ENCODE measurements at regions not wholly inside any gene's neighbourhood (a gene's known extent, or its start where the extent isn't known, plus 50 kb on each side); places are given as distances from the start of the nearest gene placed in this dataset.

- no peak overlapping the region for H3K4me2 ChIP-seq
- H4K20me1 ChIP-seq (ENCODE audit: insufficient read depth) = no peaks in the 10 kb centered on the region
- no peaks in the 10 kb centered on the region for H3K79me2 ChIP-seq (ENCODE audit: insufficient read depth)
- CTCF ChIA-PET = no interaction called here
- no peak for DNase-seq
- H3K36me3 ChIP-seq (replicated peaks in 1 of 2; ENCODE audit: control insufficient read depth in 1 of 2, insufficient read depth in 2 of 2, low read length in 1 of 2) = no peaks in the 10 kb centered on the region
- no peak overlapping the region for H2AFZ ChIP-seq (ENCODE audit: low read depth)
- H3K4me1 ChIP-seq (ENCODE audit: control insufficient read depth in 1 of 2, insufficient read depth in 2 of 2, low read depth in 1 of 2, low read length in 1 of 2) = no peaks in the 10 kb centered on the region
- POLR2A ChIA-PET = no interaction called here
- 46% methylated on average over 1 of the region's 1 CpG for WGBS (ENCODE audit: low lambda C conversion rate)
- peaks cover 18% of the 10 kb centered on the region for H3F3A ChIP-seq (replicated peaks; ENCODE audit: insufficient read depth)
- no peak overlapping the region for H3K9ac ChIP-seq
- no peak overlapping the region for H3K27ac ChIP-seq (ENCODE audit: low read depth in 2 of 2, low read length in 1 of 2)
- H3K9me3 ChIP-seq = no peaks in the 10 kb centered on the region
- TF ChIP-seq FOXJ3 (CRISPR knock-in tag; IDR thresholded peaks at IDR 0.05) = no peak
- TF ChIP-seq SMC3 (IDR thresholded peaks at IDR 0.05; ENCODE audit: low read depth, low read length) = no peak
- no peak for TF ChIP-seq TAF1 (IDR thresholded peaks at IDR 0.05; ENCODE audit: borderline replicate concordance, low read depth, low read length)
- TF ChIP-seq EZH2phosphoT487 (IDR thresholded peaks at IDR 0.05; ENCODE audit: borderline replicate concordance, low read depth) = no peak
- TF ChIP-seq RFX5 (IDR thresholded peaks at IDR 0.05; ENCODE audit: low read length) = no peak
- TF ChIP-seq RXRA (IDR thresholded peaks at IDR 0.05; ENCODE audit: borderline replicate concordance, low read depth) = no peak
- no peak for TF ChIP-seq RAD21 (IDR thresholded peaks at IDR 0.05; ENCODE audit: low read length)
- no peak for TF ChIP-seq RCOR1 (IDR thresholded peaks at IDR 0.05; ENCODE audit: low read length)
- no peak for TF ChIP-seq GABPA (IDR thresholded peaks at IDR 0.05; ENCODE audit: low read depth)
- no peaks in the 10 kb centered on the region for H3K27me3 ChIP-seq (ENCODE audit: insufficient read depth)
- no peak overlapping the region for H3K4me3 ChIP-seq (ENCODE audit: low read depth in 2 of 2, low read length in 1 of 2)
- no peaks in the 10 kb centered on the region for H3K9me2 ChIP-seq
Measured at GRCh38 chrX:40863671-40864070, 128.3 kb upstream of the MED14 start.

GRCh38 chrX:40864972-40865371 is 129.6 kb upstream of the MED14 start:
- Histone ChIP-seq H3K4me2 (no peak overlapping the region), H3K9ac (no peak overlapping the region), H3K9me2 (no peaks in the 10 kb centered on the region), H3F3A (replicated peaks; ENCODE audit: insufficient read depth) (peaks cover 18% of the 10 kb centered on the region), H3K9me3 (no peaks in the 10 kb centered on the region), H3K27ac (ENCODE audit: low read depth in 2 of 2, low read length in 1 of 2) (no peak overlapping the region), H3K79me2 (ENCODE audit: insufficient read depth) (no peaks in the 10 kb centered on the region), H3K36me3 (replicated peaks in 1 of 2; ENCODE audit: control insufficient read depth in 1 of 2, insufficient read depth in 2 of 2, low read length in 1 of 2) (no peaks in the 10 kb centered on the region), H4K20me1 (ENCODE audit: insufficient read depth) (no peaks in the 10 kb centered on the region), H2AFZ (ENCODE audit: low read depth) (no peak overlapping the region), H3K27me3 (ENCODE audit: insufficient read depth) (no peaks in the 10 kb centered on the region), H3K4me1 (ENCODE audit: control insufficient read depth in 1 of 2, insufficient read depth in 2 of 2, low read depth in 1 of 2, low read length in 1 of 2) (no peaks in the 10 kb centered on the region), H3K4me3 (ENCODE audit: low read depth in 2 of 2, low read length in 1 of 2) (no peak overlapping the region)
- WGBS (ENCODE audit: low lambda C conversion rate) = 0% methylated on average over 1 of the region's 1 CpG
- ChIA-PET POLR2A (no interaction called here), CTCF (interaction anchor here (1.6 kb wide), 1 partner anchor 13 kb away, joined by 8 read pairs; no protein-coding TSS in a partner anchor)
- TF ChIP-seq TCF12 (IDR thresholded peaks at IDR 0.05) (peak; percentile 51; the same call in 1 of the 2 replicates), NRF1 (IDR thresholded peaks at IDR 0.05; ENCODE audit: low read depth, low read length) (no peak), SIN3A (IDR thresholded peaks at IDR 0.05; ENCODE audit: borderline replicate concordance, low read depth, low read length) (no peak), TEAD4 (IDR thresholded peaks at IDR 0.05; ENCODE audit: borderline replicate concordance, insufficient read depth) (0 out of 2 replicates have a peak, but pooled peaks have one; percentile 19)
- TF ChIP-seq, protein P1, sequence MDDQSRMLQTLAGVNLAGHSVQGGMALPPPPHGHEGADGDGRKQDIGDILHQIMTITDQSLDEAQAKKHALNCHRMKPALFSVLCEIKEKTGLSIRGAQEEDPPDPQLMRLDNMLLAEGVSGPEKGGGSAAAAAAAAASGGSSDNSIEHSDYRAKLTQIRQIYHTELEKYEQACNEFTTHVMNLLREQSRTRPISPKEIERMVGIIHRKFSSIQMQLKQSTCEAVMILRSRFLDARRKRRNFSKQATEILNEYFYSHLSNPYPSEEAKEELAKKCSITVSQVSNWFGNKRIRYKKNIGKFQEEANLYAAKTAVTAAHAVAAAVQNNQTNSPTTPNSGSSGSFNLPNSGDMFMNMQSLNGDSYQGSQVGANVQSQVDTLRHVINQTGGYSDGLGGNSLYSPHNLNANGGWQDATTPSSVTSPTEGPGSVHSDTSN (IDR thresholded peaks at IDR 0.05) = peak; percentile 33; the same call in 1 of the 2 replicates
- no peak for DNase-seq
